Hematopoietic multipotent progenitor cell treated with erythropoietin and hydrocortisone succinate and interleukin-3 and kit ligand, for 6 days (in vitro differentiated cells): ENCODE measurements at regions not wholly inside any gene's neighbourhood (a gene's known extent, or its start where the extent isn't known, plus 50 kb on each side); places are given as distances from the start of the nearest gene placed in this dataset.
A peak's percentile ranks its signal among the peaks of the same experiment; 100 is the strongest.
"Not testable (repeated sequence)": the region's sequence is repeated elsewhere in the genome, so short reads cannot be mapped to it uniquely, and the experiment has no call there.

Experiments used
- DNase-seq: peaks from one replicate; pipeline ENCODE4 v3.0.0-alpha.2; 2015

DNA sequence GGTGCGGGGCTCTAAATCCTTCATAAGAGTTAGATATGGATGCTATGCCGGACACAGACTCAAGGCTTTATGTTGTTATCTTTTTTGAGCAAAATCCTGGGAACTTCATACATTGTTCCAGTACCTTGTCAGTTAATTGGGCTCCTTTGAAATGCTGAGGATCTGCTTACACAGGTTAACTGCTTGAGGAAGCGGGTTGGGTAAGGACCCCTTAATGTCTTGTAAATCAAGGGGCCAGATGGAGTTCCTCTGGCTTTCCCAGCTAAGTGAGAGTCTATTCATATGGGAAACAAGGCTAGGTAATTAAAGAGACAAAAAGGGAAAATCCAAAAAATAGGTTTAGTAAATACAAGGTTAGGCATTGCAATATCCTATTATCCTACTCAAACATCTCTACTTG lies 141.5 kb downstream of the OR2B2 start:
- DNase-seq, result no peak

DNA sequence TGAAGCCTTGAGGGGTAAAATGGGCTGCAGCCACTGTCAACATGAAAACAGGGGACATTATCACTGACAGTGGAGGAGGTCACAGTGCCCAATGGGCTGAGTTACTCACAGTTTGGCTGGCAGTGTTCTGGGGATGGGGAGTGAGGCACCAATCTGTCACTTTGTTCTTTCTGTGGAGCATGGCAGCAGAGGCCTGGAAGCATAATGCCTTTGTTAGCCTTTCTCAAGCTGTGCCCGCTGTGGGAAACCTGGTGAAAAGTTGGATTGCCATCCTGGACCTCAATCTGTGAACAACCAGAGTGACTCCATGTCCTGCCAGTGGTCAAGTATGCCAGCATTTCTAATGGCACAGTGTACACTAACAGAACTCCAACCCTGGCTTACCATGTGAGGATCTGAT lies 143.6 kb downstream of the OR2B2 start:
- no peak for DNase-seq

DNA sequence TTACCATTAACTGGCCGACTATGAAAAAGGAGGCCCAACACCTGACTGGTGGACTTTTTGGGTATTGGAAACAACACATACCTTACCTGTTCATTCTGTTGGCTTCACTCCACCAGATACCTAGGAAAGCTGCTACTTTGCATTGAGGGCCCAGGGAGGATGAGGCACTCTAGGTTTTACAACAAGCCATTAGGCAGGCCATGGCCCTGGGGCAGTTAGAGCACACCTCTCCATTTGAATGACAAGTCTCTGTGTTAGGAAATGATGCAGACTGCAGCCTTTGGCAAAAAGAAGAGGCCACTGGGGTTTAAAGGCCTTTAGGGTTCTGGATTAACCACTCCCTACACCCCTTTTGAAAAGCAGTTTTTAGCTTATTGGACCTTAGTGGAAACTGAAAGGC lies 144.3 kb downstream of the OR2B2 start:
- no peak for DNase-seq

DNA sequence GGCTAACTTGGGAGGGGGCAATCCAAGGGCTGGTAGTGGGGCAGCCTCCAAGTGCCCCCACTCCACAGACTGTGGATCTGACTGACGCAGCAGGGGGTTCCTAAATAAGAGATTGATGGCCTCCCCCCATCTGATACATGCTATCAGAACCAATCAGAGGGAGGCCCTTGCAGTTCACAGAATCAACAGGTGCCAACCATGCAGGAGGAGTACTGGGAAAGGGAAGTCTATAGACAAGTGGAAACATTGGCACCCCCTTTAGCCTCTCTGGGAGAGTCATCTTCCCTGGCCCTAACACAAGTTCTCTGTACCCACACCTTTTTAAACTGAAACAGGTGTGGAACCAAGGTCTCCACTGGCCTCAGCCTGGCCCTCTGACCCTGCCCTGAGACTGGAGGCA lies 145.8 kb downstream of the OR2B2 start:
- DNase-seq, result no peak

DNA sequence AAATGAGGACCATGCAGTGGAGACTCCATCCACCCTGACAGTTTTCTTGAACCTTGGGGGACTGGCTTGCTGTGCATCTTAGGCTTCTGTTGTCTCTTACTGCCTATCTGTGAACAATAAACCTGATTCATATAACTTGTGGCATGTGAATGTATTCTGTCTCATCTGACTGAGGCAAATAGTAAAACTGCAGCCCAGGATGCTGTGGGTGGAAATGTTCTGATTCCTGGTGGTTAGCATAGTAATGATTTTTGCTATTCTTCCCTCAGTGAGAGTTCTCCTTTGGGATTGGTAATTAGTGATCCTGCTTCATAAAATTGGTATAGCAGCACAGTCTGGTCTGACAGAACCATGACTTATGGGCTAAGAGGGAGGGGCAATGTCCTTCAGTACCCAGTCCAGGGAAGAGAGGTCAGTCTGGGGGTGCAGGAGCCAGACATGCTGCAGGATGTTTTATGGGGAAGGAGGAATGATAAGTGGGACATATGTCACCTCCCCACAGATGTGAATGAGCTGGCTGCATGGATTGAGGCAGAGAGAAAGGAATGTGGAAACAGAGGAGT lies 147.1 kb downstream of the OR2B2 start:
- no peak for DNase-seq

DNA sequence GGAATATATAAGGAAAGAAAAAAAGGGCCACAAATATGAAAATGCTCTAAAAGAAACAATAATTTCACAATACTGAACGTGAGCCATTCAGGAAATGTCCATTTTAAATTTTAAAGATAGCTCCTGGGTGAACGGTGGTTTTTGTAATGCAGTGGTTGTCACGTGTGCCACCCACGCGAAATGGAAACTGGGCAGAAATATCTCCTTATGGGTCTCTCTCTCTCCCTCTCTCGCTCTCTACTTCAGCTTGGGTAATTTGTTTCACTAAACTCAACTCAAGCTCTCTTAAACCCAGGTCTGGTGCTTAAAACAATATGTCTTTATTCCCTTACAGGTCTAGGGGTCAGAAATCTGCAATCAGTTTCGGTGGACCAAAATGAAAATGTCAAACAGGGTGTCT lies 150.8 kb downstream of the OR2B2 start:
- DNase-seq, result peak; percentile 44

DNA sequence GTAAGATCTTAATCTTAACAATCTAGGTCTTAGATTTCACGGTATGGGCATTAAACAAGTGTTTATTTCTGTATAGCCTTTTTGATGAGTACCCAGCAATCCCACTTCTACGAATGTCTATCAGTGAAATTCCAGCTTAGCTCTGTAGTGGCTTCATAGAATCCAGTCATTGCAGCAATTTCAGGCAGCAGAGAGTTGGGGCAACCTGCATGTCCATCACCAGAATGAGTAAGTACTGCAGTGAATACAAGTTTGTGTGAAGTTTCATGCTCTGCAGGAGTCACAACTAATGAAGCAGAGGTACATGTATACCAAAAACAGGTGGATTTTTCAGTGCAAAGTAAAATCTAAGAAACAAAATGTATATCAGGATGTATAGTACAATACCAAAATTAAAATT lies 151.7 kb downstream of the OR2B2 start:
- no peak for DNase-seq

DNA sequence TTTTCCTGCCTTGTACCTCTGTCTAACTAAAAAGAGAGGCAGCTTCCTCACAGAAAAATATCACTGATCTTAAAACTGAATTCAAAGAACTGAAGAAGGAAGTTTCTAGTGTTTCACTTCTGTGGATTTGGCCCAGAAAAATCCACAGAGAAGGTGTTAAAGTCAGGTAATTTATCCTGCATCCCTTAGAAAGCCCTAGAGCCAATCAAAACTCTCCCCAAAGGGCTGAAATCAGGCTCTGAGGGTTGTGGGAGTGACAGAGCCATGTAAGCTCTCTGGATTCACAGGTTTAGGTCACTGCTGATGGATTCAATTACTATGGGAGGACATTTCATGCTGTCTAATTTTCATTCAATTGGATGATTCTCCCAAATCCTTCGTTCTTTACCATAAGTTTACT lies 152.3 kb downstream of the OR2B2 start:
- no peak for DNase-seq

DNA sequence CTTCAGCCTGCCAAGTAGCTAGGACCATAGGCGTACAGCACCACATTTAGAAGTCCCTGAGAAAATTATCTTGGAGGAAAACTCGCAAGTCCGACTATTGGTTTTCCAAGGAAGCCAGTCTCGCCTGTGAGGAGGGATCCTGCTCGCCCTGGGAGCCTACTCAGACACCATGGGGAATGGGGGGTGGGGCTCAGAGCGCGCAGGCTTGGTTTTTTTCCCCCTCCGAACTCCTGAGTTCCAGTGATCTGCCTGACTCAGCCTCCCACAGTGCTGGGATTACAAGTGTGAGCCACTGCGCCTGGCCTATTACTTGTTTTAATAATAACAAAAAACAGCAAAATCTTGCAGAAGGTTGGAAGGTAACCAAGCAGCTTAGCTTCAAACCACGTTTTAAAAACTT lies 153.7 kb downstream of the OR2B2 start:
- no peak for DNase-seq

DNA sequence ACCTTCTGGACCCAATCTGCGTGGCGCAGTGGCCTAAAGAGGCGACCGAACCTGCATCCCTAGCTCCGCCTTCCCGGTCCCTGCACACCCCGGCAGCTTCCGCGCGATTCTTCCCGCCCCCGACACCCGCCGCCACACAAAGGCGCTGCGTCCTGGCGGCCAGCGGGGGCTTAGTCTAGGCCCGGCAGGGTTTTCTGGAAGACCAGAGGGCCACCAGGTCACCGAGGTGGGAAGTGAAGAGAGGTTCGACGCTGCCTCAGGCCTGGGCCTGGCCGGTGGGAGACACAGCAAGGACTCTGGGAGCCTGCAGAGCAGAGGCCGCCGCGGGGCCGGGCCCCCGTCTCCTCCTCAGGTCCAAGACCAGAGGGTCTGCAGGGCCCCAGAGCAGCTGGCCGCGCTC lies 154.9 kb downstream of the OR2B2 start:
- peak; percentile 75 for DNase-seq

DNA sequence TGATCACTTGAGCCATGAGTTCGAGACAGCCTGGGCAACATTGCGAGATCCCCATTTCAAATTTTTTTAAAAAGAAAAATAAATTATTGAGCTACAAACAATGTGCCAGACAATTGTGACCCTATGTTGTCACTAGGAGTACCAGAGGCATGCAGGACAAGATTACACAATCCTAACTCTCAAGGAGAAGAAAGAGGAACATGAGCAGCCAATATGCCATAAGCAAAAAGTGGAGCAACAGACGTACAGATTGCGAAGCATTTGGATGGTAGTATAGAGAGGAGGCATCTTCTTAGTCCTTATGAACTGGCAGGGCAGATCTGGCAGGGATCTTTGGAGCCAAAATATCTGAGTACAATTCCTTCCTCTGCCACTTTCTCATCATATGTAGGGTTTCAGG lies 156.4 kb downstream of the OR2B2 start:
- DNase-seq, result peak; percentile 73

DNA sequence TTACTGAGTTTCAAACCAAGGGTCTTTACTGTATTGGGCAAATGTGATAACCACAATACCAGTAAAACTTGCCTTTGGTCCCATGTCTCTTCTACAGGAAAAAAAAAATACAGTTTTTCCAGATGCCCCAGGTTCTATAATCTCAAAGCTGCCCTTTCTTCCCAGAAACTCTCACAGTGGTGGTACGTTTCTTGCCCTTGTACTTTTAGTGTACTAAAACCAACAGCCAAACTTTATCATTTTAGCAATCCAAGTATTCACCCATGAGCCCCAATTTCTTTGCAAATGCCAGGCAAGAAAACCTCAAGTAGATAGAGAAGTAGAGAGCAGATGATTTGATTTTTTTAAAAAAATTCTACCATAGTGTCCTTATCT lies 157.8 kb downstream of the OR2B2 start:
- DNase-seq, result no peak

DNA sequence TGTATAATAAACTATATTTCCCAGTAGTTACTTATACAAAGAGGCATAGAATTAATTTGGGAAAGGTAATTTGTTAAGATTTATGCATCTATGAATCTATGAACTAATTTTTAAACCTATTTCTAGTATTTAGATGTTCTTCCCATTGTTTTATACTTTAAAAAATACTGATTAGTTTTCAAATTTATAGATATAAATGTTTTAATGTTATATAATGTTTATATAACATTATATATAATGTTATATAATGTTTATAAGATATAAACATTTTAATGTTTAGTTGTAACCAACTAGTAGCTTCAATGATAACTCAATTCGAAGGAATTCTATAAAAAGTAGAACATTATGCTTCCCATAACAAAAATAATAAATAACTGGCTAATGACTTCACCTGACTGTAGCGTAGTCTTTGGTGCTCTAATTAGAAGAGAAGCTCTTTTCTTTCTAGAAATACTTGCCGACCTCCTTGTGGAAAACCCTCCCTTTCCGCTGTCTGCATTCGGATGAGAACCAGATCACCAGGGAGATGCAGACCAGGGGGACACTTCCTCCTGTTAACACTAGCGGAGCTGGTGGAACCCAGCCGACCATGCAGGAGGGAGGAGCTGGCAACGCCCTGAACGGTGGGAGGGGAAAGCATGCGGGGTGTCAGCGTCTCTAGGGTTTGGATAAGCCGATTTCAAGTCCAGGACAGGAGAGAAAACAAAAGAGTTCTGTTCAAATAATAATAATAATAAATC lies 158.4 kb downstream of the OR2B2 start:
- peak; percentile 98 for DNase-seq

DNA sequence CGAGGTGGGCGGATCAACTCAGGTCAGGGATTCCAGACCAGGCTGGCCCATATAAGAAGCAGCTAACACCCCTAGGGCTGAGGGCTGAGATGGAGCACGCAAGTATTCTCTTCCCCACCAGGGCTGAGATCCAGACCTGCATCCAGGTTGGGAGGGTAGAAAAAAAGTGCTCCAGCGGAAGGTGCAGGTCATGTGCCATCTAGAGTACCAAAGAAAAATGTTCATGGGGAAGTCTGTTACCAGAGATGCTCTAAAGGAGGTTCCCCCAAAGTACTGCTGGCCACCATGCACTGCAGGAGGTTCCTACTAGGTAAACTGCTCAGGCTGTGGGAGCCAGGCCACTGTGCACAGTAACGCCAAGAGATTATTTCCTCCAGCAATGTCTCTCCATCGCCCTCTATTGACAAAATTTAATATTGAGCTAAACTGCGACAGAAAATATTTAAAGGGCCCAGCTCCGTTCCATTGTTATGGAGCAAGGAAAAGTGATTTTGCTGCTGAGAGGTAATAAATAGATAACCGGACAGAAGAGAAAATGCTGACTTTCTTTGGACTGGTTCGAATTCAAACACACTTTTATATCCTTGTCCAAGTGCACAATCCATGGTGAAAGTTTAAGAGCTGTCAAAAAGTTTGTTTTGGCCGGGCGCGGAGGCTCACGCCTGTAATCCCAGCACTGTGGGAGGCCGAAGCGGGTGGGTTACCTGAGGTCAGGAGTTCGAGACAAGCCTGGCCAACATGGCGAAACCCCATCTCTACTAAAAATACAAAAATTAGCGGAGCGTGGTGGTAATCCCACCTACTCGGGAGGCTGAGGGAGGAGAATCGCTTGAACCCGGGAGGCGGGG lies 159.9 kb downstream of the OR2B2 start:
- DNase-seq, result peak; percentile 93

DNA sequence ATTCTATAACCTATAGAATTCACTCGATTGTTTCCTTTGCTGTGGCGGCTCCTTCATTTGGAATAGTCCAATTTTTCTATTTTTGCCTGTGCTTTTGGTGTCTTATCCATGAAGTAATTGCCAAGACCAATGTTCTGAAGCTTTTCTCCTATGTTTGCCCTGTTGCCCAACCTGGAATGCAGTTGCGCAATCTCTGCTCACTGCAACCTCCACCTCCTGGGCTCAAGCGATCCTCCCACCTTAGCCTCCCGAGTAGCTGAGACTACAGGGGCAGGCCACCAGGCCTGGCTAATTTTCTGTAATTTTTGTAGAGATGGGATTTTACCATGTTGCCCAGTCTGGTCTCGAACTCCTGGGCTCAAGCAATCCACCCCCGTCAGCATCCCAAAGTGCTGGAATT lies 163.5 kb downstream of the OR2B2 start:
- no peak for DNase-seq

DNA sequence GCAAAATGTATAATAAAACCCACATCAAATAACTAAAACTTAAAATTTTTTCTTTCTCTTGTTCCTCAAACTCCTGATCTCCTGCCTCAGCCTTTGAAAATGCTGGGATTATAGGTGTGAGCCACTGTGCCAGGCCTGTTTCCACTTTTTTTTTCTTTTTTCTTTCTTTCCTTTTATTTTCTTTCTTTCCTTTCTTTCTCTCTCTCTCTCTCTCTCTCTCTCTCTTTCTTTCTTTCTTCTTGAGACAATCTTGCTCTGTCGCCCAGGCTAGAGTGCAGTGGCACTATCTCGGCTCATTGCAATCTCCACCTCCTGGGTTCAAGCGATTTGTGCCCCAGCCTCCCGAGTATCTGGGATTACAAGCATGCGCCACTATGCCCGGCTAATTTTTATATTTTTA lies 164.6 kb downstream of the OR2B2 start:
- no peak for DNase-seq

DNA sequence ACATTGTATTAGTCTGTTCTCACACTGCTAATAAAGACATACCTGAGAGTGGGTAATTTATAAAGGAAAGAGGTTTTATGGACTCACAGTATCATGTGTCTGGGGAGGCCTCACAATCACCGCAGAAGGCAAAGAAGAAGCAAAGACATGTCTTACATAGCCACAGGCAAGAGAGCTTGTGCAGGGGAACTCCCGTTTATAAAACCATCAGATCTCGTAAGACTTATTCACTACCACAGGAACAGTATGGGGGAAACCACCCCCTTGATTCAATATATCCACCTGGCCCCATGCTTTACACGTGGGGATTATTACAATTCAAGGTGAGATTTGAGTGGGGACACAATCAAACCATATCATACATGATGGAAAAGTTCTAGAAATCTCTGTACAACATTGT lies 165.3 kb downstream of the OR2B2 start:
- DNase-seq, result not testable (repeated sequence)

DNA sequence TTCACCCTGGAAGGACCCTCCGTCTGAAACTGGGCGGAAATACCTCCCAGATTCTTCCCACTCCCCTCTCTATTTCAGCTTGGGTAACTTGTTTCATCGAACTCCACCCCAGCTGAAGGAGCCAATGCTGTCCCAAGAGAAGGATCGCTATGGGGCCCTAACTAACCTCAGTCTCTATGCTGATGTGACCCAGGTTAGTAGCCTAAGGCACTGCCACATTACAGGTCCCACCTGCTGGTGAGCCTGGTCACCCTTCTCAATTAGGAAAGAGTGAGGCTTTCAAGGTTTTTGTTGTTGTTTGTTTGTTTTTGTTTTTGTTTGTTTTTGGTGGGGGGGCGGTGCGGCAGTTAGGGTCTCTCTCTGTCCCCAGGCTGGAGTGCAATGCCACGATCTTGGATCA lies 168.4 kb downstream of the OR2B2 start:
- DNase-seq, result no peak

DNA sequence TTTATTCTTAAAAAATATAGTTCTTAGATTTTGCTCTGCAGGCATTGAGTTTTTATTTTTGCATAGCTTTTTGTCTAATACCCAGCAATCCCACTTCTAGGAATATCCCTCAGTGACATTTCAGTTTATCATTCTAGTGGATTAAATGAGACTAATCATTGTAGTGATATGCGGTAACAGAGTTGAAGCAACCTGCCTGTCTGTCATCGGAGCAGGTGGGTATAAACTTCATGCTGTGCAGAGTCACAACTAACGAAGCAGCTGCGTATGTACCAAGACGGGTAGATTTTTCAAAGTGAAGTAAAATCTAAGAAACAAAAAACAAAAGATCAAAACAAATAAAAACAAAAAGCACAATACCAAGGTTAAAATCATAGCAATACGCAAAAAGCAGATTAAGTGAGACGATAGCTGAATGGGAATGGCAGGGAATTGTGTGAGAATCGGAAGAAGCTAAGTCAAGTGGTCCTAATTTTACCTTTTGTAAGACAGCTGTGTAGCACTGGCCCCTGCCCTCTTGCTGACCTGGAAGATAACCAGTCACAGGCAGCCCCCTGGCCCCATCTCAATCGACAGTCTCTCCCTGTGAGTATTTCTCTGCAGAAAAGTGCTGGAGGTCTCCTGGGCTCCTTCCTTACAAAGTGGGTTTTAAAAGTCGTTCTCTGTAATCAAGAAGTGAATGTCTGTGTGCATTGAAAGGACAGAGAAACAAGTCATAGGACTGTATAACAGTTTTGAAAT lies 169.2 kb downstream of the OR2B2 start:
- DNase-seq, result no peak

DNA sequence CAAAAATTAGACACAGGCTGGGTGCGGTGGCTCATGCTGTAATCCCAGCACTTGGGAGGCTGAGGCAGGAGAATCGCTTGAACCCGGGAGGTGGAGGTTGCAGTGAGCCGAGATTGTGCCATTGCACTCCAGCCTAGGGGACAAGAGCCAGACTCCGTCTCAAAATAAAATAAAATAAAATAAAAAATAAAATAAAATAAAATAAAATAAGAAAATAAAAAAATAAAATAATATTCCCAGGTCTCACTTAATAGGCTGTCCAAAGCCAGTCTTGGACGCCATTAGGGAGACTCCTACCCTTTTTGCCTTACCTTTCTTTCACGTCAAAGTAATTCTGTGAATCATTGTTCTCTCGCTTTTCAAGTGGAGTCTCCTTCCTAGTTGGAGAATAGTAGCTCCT lies 172.3 kb downstream of the OR2B2 start:
- not testable (repeated sequence) for DNase-seq

DNA sequence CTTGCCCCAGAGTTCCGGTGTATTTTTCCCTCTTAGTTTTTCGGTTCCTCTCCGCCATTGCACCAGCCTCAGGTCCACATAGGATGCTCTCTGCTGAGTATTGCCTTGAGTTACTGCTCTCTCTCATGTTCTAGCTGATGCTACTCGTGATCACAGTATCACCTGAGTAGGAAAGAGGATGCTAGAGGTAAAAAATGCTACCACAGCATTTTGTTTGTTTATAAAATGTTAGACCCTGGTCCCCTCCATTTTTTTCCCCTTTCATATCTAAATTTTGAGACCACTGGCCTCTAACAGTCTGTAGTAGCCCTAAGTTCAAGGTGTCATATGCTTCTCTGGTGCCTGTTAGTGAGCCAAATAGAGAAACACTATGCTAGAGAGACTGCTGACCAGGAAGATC lies 175.5 kb downstream of the OR2B2 start:
- DNase-seq, result no peak

DNA sequence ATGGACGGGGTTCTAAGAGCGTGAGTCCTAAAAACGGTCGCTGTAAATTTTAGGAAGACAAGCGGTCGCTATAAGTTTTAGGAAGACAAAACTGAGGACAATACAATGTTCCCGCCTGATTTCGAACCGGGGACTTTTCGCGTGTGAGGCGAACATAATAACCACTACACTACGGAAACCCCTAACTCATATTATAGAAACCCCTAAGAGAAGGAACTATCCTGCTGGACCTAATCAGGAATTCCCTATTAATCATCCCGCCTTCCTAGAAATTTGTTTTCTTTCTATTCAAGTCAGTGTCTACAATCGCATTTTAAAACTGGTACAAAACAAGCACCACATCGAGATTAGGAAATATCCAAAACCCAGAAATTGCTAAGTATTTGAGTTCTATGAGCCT lies 183.8 kb downstream of the OR2B2 start:
- no peak for DNase-seq

DNA sequence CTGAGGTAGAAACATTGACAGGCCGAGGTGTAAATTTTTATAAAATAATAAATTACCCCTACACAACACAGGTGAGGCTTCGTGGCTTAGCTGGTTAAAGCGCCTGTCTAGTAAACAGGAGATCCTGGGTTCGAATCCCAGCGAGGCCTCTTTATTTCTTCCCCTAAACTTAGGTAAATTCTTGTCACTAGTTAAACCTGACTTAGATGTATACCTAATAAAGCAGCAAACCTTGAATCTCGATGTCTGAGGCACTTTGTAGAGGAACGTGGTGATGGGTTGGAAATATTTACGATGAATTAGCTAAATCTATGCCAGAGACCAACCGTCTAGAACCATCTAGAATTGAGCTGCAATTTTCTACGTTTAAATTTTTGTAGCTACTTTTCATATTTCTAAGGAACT lies 185.6 kb downstream of the OR2B2 start:
- DNase-seq, result peak; percentile 12
